A673 (cell line): ENCODE measurements at regions not wholly inside any gene's neighbourhood (a gene's known extent, or its start where the extent isn't known, plus 50 kb on each side); places are given as distances from the start of the nearest gene placed in this dataset.
"Not testable (repeated sequence)": the region's sequence is repeated elsewhere in the genome, so short reads cannot be mapped to it uniquely, and the experiment has no call there.

Experiments
- BruUV-seq: library from RNA; stranded (reverse); fragments of 400-500 nt; replicated peaks from 2 replicates; lab custom pipeline; 2021; lab: Mats Ljungman, UMichigan
- CTCF ChIA-PET: fragments of 300-600 bp; sonication (Branson Sonifier 250); formaldehyde crosslinking; loops from one replicate; lab custom pipeline; 2022; ENCODE audit warnings: antibody characterized with exemption; lab: Charles Lee
- POLR2A ChIA-PET: fragments of 300-600 bp; sonication (Branson Sonifier 250); formaldehyde crosslinking; loops from one replicate; lab custom pipeline; 2022; ENCODE audit warnings: antibody characterized with exemption; ENCODE audit not compliant: low non-redundant PET; lab: Charles Lee
- DNase-seq: peaks from one replicate; pipeline ENCODE4 v3.0.0-alpha.2; 2015; ENCODE audit warnings: low spot score
- H3K27ac ChIP-seq: fragments of 200-600 bp; sonication (generic); 2 replicates; pipeline ENCODE4 v1.5.1; 2016; ENCODE audit warnings: mixed run types, low read depth, mild to moderate bottlenecking, mixed read lengths, antibody characterized with exemption, low read length; ENCODE audit not compliant: poor library complexity, severe bottlenecking
- H3K27me3 ChIP-seq: fragments of 200-600 bp; sonication (generic); replicated peaks from 2 replicates; pipeline ENCODE4 v1.6.1; 2017; ENCODE audit warnings: mixed run types, low read depth, mild to moderate bottlenecking, mixed read lengths, antibody characterized with exemption, low read length; ENCODE audit not compliant: insufficient read depth, poor library complexity
- H3K36me3 ChIP-seq: fragments of 200-600 bp; sonication (generic); 2 replicates; pipeline ENCODE4 v1.6.1; 2016; ENCODE audit warnings: mixed run types, mild to moderate bottlenecking, mixed read lengths, antibody characterized with exemption, low read length; ENCODE audit not compliant: insufficient read depth, poor library complexity, severe bottlenecking
- H3K4me1 ChIP-seq: fragments of 200-600 bp; sonication (generic); 2 replicates; pipeline ENCODE4 v1.6.1; 2017; ENCODE audit warnings: mixed run types, mild to moderate bottlenecking, mixed read lengths, antibody characterized with exemption, low read length; ENCODE audit not compliant: insufficient read depth, poor library complexity, severe bottlenecking
- H3K4me3 ChIP-seq: fragments of 200-600 bp; sonication (generic); 2 replicates; pipeline ENCODE4 v1.5.1; 2016; ENCODE audit warnings: low read depth, mixed run types, mild to moderate bottlenecking, mixed read lengths, low read length; ENCODE audit not compliant: poor library complexity, severe bottlenecking
- H3K9me3 ChIP-seq: fragments of 200-600 bp; sonication (generic); 2 replicates; pipeline ENCODE4 v1.6.1; 2016; ENCODE audit warnings: mixed run types, low read depth, mild to moderate bottlenecking, mixed read lengths, antibody characterized with exemption, low read length; ENCODE audit not compliant: poor library complexity, severe bottlenecking
- EZH2 ChIP-seq: fragments of 200-600 bp; sonication (generic); IDR thresholded peaks from 2 replicates; pipeline ENCODE4 v1.6.1; 2017; ENCODE audit warnings: borderline replicate concordance, low read depth, mild to moderate bottlenecking, mixed read lengths, antibody characterized with exemption, low read length; ENCODE audit not compliant: poor library complexity, severe bottlenecking
- intact Hi-C: fragments of 100-400 bp; cut with micrococcal nuclease; formaldehyde crosslinking; loops from one replicate; pipeline ENCODE4 v1.10.0; 2022; ENCODE audit not compliant: unreplicated experiment
- TF ChIP-seq, protein P1 (sequence below): fragments of 300-800, 200-600 bp; sonication (generic); conservative IDR thresholded peaks from 2 replicates; pipeline ENCODE4 v1.5.1; 2017; ENCODE audit warnings: low read depth, mild to moderate bottlenecking, antibody characterized with exemption, low read length, moderate library complexity, mixed read lengths

DNA sequence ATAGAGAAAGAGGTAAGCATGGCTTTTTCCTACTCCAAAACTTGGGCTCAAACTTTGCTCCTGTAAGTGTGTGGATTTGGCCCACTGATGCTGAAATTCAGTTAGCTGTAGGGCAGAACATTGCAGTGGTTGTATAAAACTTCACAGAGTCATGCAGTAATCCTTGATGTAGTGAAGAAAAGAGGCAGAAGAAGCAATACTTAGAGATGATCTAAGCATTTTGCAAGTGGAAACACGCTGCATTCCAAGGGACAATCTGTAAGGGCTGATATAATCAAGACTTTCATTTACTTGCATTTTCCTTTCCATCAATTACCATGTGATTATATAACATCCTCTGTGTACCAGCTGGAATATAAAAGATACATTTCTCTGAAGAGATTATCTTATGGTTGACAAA, 338.8 kb downstream of the DNAJB9 start:
- H3K27ac ChIP-seq, result no peak overlapping the region
- ChIA-PET CTCF (no interaction called here), POLR2A (no interaction called here)
- intact Hi-C loops, result no loop called here
- H3K9me3 ChIP-seq, result no peaks in the 10 kb centered on the region
- no peak overlapping the region for H3K4me3 ChIP-seq
- H3K27me3 ChIP-seq, result no peaks in the 10 kb centered on the region
- H3K36me3 ChIP-seq, result no peaks in the 10 kb centered on the region
- H3K4me1 ChIP-seq, result no peaks in the 10 kb centered on the region
- no TSS peak for BruUV-seq
- DNase-seq, result peak; percentile 1
- TF ChIP-seq, protein P1, sequence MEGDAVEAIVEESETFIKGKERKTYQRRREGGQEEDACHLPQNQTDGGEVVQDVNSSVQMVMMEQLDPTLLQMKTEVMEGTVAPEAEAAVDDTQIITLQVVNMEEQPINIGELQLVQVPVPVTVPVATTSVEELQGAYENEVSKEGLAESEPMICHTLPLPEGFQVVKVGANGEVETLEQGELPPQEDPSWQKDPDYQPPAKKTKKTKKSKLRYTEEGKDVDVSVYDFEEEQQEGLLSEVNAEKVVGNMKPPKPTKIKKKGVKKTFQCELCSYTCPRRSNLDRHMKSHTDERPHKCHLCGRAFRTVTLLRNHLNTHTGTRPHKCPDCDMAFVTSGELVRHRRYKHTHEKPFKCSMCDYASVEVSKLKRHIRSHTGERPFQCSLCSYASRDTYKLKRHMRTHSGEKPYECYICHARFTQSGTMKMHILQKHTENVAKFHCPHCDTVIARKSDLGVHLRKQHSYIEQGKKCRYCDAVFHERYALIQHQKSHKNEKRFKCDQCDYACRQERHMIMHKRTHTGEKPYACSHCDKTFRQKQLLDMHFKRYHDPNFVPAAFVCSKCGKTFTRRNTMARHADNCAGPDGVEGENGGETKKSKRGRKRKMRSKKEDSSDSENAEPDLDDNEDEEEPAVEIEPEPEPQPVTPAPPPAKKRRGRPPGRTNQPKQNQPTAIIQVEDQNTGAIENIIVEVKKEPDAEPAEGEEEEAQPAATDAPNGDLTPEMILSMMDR, result no peak
- no peak for TF ChIP-seq EZH2

DNA sequence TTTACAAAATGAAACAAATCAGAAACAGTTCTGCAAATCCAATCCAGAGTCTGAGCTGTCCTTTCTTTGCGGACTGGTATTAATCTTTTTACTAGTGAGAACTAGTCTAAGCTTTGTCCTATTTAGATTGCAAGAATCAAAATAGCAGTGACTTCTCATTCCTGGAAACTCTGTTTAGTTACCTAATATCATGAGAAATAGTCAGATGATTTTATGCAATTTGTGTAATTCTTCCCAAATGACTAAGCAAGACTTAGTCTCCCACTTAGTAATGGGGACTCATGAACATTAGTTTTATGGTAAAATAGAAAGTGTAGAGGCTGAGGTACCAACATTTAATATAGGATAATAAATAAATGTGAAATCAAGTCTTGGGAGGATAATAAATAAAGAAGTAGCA, 341.3 kb downstream of the DNAJB9 start:
- POLR2A ChIA-PET, result no interaction called here
- no peaks in the 10 kb centered on the region for H3K36me3 ChIP-seq
- peaks cover 4% of the 10 kb centered on the region for H3K9me3 ChIP-seq
- H3K27me3 ChIP-seq, result no peaks in the 10 kb centered on the region
- no peak for TF ChIP-seq EZH2
- TF ChIP-seq, protein P1, result no peak
- H3K4me3 ChIP-seq, result no peak overlapping the region
- CTCF ChIA-PET, result no interaction called here
- no peaks in the 10 kb centered on the region for H3K4me1 ChIP-seq
- intact Hi-C loops, result no loop called here
- no TSS peak for BruUV-seq
- no peak for DNase-seq
- no peak overlapping the region for H3K27ac ChIP-seq

DNA sequence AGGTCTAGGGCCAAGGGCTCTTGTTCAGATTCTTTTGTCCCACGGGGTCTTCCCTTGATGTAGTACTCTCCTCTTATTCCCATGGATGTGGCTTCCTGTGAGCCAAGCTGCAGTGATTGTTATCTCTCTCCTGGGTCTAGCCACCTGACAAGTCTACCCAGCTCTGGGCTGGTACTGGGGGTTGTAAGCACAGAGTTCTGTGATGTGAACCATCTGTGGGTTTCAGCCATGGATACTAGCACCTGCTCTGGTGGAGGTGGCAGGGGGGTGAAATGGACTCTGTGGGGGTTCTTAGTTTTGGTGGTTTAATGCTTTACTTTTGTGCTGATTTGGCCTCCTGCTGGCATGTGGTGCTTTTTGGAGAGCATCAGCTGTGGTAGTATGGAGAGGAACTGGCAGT, 350.8 kb downstream of the DNAJB9 start:
- TF ChIP-seq, protein P1, result no peak
- no peak for TF ChIP-seq EZH2
- intact Hi-C loops, result no loop called here
- Histone ChIP-seq H3K27me3 (no peaks in the 10 kb centered on the region), H3K4me3 (no peak overlapping the region), H3K27ac (no peak overlapping the region), H3K9me3 (peaks cover 4% of the 10 kb centered on the region), H3K36me3 (no peaks in the 10 kb centered on the region), H3K4me1 (no peaks in the 10 kb centered on the region)
- no TSS peak for BruUV-seq
- ChIA-PET CTCF (no interaction called here), POLR2A (no interaction called here)
- DNase-seq, result no peak

- H3K9me3 ChIP-seq, H3K27ac ChIP-seq, intact Hi-C loops, H3K4me3 ChIP-seq, DNase-seq, H3K27me3 ChIP-seq, BruUV-seq, H3K36me3 ChIP-seq, H3K4me1 ChIP-seq, CTCF ChIA-PET, POLR2A ChIA-PET: not testable (repeated sequence)
Measured at GRCh38 chr7:108943048-108943447, 373.4 kb downstream of the DNAJB9 start.
